GM21619 (cell line): ENCODE measurements at regions not wholly inside any gene's neighbourhood (a gene's known extent, or its start where the extent isn't known, plus 50 kb on each side); places are given as distances from the start of the nearest gene placed in this dataset.
"Not testable (repeated sequence)": the region's sequence is repeated elsewhere in the genome, so short reads cannot be mapped to it uniquely, and the experiment has no call there.

Experiments used
- ATAC-seq: cut with Tn5 transposase; IDR thresholded peaks from one replicate; pipeline ENCODE4 v1.9.1; 2021; ENCODE audit not compliant: unreplicated experiment

DNA sequence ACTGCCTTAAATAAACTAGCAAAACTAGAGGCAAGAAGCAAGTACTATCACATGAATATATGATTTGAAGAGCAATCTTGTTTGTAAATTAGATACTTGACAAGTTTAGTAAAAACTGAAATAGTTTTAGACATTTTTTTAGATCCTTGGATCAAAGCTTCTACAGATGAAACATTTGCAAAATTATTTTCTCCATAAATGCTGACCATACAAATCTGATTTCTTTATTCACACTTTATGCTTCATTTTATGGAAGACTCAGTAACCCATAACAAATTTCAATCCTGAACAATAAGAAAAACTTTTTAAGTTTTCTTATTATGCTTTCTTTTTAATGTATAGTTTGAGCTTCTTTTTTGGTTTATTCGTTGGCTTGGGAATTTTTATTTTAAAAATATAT is 750.2 kb upstream of the SLITRK5 start:
- no peak for ATAC-seq

DNA sequence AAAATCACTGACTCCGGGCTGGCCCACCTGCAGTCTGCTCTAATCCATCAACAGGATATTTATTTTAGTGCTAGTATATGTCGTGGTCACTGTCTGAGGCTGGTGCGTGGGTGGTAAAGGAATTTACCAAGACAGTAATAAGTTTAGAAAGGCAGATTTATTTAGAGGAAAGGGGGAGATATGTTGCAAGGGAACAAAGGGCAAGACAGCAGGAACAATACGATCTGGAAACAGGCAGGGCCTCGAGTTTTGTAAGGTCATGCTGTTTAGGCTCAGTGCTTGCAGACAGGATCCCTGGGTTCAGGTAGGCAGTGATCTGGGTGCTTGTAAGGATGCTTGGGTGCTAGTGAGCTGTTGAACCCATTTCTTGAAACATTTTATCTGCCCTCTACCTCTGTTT is 748.2 kb upstream of the SLITRK5 start:
- ATAC-seq, result no peak

DNA sequence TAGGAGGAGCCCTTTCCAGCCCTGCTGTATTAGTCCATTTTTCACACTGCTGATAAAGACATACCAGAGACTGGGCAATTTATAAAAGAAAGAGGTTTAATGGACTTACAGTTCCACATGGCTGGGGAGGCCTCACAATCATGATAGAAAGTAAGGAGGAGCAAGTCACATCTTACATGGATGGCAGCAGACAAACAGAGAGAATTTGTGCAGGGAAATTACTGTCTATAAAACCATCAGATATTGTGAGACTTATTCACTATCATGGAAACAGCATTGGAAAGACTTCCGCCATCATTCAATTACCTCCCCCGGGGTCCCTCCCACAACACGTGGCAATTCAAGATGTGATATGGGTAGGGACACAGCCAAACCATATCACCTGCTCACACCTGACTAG is 744.3 kb upstream of the SLITRK5 start:
- ATAC-seq, result not testable (repeated sequence)

DNA sequence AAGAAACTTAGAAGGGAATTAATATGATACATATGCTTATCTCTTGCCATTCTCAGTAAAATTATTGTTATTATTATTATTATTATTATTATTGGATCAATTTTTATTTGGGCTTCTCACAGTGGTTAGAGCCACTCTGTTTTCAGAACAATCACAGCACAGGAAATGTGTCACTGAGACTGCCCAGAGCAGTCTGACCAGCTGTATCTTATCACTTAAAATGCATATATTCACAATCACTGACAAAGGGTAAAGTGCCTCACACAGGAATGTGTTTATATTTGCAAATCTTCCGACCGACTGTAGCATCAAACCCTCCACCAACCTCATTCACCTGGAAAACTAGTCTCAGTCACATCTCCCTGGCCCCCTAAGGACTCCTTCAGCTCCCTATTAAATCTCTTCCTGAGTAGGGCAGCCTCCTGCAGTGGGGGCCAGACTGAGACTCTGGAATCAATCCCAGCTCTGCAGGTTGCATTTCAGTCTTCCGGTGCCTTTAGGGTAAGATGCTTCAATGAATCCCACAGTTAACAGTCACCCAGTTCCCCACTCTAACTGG is 738.3 kb upstream of the SLITRK5 start:
- no peak for ATAC-seq

DNA sequence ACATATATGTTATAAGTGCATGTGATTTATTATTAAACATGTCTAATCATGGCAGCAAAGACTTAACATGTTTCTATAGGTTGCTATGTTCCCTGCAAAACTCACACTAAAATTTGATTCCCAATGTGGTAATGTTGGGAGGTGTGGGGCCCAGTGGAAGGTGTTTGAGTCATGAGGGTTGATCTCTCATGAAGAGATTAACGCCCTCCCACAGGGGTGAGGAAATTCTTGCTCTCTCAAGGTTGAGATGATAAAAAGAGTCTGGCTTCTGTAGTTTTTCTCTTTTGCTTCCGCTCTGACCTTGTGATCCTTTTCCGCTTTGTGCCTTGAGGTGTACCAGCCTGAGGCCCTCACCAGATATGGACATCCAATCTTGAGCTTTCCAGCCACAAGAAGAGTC is 737.5 kb upstream of the SLITRK5 start:
- no peak for ATAC-seq

DNA sequence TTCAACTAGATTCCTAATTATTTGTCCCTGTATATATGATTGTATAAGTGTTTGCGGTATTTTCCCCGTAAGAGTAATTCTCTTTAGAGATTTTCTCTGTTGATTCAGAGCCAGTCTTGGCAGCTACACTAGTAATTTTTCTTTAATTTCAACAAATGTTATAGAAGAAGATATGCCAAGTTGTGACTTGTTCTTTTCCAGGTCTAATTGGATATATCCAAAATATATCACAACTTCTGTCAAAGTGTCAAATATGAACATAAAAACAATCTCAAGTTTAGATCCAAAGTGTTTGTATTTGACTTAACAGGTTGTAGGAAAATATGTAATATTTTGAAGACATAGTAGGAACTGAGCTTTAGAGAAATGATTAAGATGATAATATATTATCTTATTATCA is 733.9 kb upstream of the SLITRK5 start:
- ATAC-seq, result no peak

DNA sequence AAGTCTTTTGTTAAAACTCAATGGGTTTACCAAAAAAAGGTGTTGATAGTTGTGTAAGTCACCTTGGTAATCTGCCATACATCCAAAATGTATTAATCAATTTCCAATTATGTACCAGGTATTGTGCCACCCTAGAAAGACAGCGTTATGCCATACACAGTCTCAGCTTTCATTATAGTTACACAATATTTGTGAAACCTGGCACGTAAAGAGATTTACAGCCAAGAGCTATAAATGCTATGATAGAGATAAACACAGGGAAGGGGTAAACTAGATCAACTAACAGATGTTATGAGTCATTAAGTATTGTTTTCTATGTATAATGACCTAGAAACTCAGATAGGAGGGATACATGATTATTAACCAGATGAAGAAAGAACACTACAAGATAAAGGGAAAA is 725.6 kb upstream of the SLITRK5 start:
- ATAC-seq, result no peak

DNA sequence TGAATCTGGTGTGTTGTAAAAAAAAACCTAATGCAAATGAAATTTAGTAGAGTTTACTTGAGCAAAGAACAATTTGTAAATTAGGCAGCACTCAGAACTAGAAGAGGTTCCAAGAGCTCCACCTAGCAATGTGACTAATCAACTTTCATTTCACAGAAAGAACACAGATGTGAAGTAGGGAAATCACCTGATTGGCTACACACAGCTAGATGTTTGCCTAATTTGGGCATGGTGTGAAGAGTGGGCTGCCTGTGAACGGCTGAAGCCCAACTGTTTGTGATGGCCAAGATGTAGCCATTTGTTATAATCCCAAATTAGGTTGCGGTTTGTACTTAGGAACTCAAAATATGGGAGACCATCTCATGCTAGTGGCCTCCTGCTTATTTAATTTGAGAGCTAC is 724.4 kb upstream of the SLITRK5 start:
- ATAC-seq, result no peak

DNA sequence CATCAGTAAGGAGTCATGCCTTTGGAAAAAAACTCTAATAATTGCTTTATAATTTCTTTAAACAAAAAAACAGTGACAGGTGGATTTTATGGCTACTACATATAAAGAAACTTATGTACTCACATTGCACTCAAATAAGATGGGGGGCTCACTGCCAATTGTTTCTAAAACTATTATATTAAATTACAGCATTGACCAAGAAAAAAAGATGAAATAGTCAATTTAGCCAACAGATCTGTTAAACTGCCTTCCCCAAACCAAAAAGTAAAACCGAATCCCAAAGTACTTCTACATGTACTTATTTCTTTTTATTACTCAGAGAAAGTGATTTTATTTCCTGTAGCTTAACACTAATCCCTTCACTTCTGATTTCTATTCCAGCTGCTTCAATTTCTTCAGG is 716.8 kb upstream of the SLITRK5 start:
- no peak for ATAC-seq

DNA sequence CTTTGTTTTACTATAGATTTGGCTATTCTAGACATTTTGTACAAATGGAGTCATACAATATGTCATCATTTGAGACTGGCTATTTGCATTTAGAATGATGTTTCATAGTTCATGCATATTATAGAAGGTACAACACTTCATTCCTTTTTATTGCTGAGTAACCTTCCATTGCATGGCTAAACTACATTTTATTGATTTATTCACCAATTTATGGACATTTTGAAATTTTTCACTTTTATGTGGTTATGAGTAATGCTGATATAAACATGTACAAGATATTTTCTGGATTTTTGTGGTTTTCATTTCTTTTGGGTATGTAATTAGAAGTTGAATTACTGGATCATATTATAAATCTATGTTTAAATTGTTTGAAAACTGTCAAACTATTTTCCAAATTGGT is 710.3 kb upstream of the SLITRK5 start:
- no peak for ATAC-seq

DNA sequence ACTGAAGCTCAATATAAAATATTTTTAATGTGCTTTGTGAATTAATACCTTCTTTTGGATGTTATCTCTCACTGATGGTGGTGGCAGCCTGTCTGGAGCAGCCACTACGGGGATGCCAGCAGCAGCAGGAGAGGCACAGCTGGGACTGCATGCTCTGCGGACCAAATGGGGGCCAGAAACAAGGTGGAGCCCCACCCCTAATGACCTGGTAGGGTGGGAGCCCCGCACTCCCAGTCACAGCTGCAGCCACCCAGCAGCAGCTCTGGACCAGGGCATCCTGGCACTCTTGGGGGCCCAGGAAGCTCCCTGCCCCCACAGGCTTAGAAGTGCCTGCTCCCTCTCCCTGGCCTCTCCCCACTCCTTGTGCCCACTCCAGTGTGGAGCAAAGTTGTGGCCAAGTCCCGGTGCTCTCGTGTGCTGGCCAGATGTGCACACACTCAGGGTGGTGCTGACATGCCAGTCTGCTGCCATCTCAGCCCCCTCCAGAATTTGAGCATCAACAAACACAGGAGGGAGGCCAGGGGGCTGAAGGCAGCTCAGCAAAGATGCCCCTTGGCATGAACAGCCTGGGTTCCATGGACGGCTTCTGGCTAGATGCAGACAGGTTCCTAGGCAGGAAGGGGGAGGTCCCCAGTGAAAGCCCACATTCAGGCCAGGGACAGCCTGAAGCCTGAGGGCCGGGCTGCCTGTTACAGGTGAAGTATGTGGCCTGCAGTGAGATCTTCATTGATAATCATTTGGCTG is 696.7 kb upstream of the SLITRK5 start:
- no peak for ATAC-seq

DNA sequence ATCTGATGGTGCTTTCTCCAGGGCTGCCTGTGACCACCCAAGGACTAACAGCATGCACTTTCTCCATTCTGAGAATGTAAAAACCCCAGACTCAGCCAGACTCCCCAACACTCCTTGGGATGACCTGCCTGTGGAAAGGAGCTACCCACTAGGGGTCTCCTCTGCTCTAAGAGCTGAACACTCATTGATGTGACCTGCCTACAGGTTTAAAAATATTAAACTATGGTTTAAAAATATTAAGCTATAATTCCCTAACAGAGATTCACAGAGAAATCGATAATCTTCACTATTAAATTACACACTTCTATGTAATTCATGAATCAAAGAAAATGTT is 696.2 kb upstream of the SLITRK5 start:
- no peak for ATAC-seq

DNA sequence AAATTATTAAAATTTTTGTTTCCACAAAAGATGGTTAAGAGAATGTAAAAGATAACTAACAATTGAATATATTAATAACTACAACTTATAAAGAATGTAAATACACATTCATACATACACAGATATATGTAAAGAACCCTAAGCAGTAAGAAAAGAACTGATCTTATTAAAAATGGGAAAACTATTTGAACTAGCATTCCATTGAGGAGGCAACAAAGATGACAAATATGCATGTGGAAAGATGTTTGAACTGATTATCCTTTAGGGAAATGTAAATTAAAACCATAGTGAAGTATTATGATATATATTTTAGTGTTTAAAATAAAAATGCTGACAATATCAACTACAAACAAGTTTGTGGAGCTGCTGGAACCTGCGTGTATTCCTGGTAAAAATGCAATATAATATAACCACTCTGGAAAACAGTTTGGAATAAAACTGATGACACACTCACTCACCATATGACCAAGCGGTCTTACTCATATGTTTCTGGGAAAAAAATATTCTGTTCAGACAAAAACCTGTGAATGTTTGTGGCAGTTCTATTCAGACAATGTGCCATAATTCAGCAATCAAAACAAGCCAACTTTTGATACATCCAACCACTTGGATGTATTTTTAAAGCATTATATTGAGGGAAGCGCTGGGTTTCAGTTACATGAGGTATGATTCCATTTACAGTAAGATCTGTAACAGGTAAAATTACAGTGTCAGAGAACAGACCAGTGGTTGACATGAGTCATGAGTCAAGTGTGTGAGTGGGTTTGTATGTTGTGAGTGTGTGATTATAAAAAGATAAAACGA is 694.4 kb upstream of the SLITRK5 start:
- ATAC-seq, result no peak

DNA sequence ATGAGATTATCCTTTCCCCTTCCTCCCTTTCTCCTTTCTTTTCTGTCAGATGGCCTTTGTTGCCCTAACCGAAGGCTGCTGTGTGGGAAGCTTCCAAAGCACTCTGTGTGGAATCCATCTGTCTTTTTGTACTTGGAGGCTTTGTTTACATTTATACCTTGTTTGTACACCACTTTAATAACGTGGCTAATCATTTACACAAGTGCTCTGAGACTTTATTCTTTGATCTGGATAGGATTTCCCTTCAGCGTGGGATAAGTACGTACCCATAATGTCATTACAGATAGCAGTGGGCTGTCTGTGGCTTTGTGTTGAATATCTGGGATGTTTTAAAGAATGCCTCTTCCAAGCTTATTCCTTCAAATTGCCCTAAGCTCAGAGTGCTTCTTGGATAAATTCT is 684.7 kb upstream of the SLITRK5 start:
- no peak for ATAC-seq

DNA sequence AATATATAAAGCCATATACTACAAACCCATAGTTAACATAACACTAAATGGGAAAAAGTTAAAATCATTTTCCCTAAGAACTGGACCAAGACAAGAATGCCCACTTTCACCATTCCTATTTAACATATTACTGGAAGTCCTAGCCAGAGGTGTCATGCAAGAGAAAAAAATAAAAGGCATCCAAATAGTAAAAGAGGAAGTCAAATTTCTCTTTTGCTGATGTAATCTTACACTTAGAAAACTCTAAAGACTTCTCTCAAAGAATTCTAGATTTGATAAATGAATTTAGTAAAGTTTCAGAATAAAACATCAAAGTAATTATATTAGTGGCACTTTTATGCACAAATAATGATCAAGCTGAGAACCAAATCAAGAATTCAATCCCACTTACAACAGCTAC is 678.9 kb upstream of the SLITRK5 start:
- ATAC-seq, result no peak

DNA sequence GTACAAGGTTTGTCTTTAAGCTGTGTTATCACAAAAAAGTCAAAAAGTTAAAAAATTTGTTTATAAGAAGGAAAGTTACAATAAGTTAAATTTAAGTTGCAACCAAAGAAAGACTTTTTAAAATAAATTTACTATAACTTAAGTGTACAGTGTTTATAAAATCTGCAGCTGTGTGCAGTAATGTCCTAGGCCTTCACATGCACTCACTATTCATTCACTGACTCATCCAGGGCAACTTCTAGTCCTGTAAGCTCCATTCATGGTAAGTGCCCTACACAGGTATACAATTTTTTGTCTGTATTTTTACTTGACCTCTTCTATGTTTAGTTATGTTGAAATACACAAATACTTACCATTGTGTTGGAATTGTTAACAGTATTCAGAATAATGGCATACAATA is 667.9 kb upstream of the SLITRK5 start:
- ATAC-seq, result no peak

DNA sequence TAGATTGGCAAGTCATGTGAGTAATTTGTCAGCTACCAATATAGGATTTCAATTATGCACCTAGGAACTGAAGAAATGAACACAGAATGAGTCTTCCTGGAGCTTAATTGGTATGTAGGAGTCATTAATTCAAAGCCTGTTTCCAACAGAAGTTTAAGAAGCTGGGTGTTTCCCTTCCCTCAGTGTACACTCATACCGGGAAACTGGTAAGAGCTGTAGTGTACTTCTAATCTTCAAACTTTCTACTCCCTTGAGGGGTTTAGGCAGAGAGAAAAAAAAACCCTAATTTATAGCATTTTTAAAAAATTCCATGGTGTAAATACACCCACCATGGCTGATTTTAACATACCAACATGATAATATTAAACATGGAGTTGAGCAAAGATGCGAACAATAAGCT is 665.7 kb upstream of the SLITRK5 start:
- ATAC-seq, result no peak

DNA sequence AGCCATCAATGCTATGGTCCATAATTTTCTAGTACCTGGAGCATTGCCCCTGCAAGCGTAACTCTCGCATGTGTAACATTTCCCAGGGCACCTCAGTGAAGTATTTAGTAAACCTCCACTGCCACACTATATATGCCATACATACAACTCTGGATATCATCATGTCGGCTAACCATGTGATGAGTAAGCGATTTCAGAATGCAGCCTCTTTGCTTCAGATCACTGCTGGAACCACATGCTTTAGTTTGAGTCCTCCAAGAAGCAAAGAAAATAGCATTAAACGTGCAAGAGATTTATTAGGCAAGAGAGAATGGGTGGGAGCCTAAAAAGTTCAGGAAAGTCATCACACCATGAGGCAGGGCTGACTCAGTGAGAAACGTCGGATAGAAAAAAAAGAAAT is 635.6 kb upstream of the SLITRK5 start:
- ATAC-seq, result no peak

DNA sequence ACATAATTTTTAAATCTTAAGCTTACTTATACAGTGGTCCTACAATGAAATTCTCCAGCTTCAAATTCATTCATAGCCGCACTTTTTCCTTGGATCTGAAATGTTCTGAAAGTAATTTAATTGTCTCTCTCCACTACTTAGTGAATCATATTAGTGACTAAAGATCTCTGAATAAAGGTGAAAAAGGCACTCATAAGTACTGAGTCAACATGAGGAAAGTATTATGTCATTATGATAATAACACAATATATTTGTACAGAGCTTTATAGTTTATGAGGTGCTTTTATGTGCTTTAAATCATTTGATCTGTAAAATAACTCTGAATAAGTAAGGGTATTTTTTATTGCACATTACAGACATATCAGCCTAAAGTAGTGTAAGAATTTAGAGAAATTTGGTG is 628.2 kb upstream of the SLITRK5 start:
- ATAC-seq, result no peak

DNA sequence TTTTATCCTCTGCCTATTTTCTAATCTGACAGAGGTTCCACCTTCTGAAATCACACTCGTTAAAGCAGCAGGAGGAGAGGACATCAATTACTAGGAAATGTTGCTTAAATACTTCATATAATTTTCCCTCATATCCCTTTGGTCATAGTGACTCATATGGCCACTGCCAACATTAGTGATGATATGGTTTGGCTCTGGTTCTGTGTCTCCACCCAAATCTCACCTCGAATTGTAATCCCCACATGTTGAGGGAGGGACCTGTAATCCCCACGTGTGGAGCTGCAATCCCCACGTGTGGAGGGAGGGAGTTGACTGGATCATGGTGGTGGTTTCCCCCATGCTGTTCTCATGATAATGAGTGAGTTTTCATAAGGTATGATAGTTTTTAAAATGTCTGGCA is 618.4 kb upstream of the SLITRK5 start:
- ATAC-seq, result no peak

DNA sequence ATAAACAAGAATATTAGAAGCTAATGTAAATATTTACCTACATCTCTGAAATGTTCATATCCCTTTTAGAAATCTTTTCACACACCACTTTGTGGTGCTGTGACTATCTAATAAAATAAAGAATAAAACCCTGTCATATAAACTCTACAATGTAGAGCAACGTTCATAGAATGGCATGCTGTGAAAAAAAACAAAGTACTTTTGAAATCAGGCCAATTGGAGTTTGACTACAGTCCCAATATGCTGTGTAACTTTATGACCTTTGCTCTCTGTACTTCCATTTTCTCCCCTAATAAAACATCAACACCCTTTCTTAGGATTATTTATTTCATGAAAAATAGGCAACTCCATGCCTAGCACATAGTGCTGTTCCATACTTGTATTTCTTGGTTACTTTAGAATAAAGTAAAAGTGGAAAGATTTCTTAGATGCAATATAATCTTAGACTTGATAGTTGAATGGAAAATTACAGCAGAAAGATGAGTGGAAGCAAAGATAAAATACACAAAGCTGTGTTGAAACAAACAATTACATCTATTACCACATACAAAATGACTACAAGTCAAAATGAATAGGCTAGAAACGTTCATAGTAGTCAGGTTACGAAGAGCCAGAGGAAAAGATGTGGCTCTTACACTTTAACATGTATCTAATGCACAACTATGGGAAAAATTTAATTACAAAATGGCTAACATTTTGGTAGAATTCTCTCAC is 613.2 kb upstream of the SLITRK5 start:
- ATAC-seq, result no peak

DNA sequence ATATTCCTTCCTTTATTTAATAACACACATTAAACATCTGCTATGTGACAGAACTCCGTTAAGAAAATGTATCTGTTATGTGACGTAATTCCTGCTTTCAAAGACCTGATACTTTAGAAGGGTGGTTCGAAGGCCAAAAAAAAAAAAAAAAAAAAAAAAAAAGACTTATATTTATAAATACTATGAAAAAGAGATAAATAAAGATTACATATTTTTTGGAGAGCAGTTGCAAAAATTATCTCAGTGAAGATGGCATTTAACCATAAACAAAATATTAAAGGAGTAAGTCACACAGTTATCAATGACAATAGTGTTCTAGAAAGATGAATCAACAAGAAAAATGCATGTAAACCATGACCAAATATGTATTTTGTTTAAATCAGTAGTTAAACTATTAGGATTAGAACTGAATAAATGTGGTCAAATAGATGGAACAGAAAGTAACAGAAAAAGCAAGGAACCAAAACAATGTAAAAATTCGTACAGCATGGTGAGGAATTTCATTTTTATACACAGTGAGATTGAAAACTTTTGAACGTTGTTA is 612.3 kb upstream of the SLITRK5 start:
- no peak for ATAC-seq
